CD4-positive, alpha-beta T cell treated with Interleukin-6 at 100 ng/mL for 8 hours (primary cell): ENCODE measurements at regions not wholly inside any gene's neighbourhood (a gene's known extent, or its start where the extent isn't known, plus 50 kb on each side); places are given as distances from the start of the nearest gene placed in this dataset.

Source experiments
- DNase-seq: peaks from one replicate; pipeline ENCODE4 v3.0.0-alpha.2; 2020; ENCODE audit warnings: mixed read lengths, low spot score

GRCh38 chr11:123304828-123305466, 109.9 kb upstream of the CLMP start:
- DNase-seq: no peak

- no peak for DNase-seq
Measured at GRCh38 chr11:123303924-123304323, 108.9 kb upstream of the CLMP start.

- no peak for DNase-seq
Measured at GRCh38 chr11:123302751-123303195, 107.7 kb upstream of the CLMP start.

GRCh38 chr11:123301696-123302400, 106.8 kb upstream of the CLMP start:
- peak; percentile 61 for DNase-seq

GRCh38 chr11:123301013-123301591, 106.1 kb upstream of the CLMP start:
- no peak for DNase-seq

- DNase-seq: no peak
Measured at GRCh38 chr11:123299721-123300120, 104.7 kb upstream of the CLMP start.

GRCh38 chr11:123298488-123299447, 103.7 kb upstream of the CLMP start:
- no peak for DNase-seq

DNA sequence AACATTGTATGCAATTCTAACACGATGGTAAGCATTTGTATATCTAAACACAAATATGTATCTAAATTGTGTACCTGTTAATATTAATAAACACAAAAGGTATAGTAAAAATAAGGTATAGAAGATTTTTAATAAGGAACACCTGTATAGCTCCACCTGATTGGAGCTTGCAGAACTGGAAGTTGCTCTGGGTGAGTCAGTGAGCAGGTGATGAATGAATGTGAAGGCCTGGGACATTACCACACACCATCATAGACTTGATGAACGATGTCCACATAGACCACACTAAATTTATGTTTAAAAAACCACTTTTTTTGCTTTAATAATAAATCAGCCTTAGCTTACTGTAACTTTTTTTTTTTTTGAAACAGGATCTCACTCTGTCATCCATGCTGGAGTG, 97.6 kb upstream of the CLMP start:
- no peak for DNase-seq

DNA sequence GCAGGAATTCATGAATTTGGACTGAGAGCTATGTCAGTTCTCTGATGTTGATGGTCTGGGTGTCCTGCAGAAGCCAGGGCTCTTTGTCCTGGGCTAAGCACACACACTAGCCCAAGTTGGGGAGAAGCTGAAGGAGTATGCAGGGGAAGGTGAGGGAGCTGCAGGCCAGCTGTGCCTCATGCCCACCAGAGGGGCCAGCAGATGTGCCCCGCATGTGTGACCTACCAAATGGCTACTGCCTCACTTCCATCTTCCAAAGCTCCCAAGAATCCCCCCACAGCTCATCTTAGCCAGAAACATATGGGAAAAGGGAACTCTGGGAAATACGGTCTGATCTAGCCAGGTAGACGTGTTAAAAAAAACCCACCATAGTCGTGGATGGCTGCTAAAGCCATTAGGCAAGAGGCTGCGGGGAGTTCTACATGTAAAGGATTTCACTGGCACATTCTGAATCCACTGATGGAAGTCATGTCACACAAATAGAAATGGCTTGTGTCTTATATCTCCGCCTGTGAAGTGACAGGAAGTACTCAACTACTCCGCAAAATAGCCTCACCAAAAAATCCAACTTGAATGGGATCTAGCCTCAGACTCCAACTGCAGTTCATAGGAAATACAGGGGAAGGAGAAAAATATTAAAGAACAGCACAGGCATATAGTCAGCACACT, 96.3 kb upstream of the CLMP start:
- no peak for DNase-seq

- no peak for DNase-seq
Measured at GRCh38 chr11:123286761-123287160, 91.7 kb upstream of the CLMP start.

DNA sequence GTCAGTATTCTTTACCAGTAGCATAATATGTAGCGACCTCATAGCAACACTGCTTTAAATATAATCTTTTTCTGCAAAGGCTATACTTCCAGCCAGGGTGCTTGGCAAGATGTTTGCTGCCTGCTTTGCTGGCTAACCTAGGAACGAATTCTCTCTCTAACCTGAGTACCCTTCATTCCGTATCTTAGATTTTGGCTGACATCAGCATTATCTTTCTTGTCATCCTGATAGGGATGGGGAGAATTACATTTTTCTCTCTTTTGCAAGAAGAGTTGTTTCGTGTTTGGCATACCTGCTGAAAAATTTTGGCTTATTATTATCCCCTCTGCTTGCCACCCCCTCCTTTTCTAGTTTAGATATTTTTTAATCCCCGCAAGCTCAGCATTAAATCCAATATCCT, 91.2 kb upstream of the CLMP start:
- DNase-seq: no peak

DNA sequence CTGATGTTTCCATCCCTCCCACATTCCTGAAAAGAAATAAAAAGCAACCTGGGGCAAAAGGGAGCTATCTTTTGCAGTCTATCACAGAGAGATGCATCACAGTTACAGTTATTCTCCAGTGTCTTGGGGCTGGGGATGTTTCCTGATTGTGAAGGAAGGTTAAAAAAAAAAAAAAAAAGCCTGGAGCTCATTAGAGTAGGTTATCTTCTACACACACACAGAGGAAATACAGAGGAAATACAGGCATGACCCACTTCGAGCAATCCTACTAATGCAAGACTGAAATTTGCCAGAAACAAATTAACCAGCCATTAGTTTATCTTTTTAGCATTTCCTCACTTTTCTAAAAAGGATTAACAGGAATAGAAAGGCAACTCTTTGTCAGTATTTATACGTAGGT, 89.4 kb upstream of the CLMP start:
- no peak for DNase-seq

GRCh38 chr11:123282597-123282996, 87.5 kb upstream of the CLMP start:
- DNase-seq: no peak

DNA sequence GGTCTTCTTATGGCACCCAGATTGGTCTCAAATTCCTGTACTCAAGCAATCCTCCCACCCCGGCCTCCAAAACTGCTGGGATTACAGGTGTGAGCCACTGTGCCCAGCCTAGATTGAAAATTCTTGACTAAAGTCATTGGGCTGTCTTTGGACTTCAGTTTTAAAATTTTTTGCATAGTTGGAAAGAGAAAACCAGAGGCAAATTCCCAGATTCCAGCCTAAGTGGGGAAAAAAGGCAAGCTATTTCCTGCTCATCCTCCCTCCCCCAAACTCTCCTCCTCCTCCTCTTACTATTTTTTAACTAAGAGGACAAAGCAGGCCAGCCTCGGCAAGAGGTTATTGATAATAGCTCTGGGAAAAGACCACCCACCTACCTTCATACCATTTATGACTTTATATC, 78.6 kb upstream of the CLMP start:
- DNase-seq: no peak

DNA sequence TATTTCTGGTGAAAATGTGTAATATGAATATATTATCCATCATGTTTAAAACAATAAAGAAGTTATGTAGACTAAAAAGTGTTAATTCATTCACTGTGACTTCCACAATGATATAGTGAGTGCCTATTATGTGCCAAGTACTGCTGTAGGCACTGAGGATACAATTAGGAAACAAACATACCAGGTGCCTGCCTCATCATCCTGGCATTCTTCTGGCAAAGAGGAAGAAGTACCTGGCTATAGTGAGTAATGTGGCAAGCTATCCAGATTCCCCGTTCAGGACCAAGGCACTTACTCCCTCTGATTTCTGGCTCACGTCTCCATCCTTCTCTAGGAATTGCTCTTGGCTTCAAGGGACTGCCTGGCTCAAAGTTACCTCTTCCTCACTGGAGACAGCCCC, 77.5 kb upstream of the CLMP start:
- DNase-seq: no peak

GRCh38 chr11:123268156-123268555, 73.1 kb upstream of the CLMP start:
- DNase-seq: no peak

DNA sequence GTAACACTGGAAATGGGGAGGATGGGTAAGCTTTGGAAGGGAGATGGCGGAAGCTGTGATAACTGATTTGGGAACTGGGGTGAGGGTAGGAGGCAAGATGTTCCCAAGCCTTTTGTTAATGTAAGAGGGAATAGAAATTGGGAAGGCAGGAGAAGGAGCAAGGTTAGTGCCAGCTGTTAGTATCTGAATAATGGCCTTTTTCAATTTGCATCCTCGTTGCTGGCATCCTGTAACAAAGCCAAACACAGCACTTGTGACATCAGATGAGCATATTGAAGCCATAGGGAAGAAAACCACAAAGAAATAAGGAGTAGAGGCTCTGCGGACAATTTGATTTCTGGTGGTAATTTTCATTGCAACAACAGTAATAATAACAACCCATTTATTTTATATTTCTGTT, 70.9 kb upstream of the CLMP start:
- DNase-seq: no peak

DNA sequence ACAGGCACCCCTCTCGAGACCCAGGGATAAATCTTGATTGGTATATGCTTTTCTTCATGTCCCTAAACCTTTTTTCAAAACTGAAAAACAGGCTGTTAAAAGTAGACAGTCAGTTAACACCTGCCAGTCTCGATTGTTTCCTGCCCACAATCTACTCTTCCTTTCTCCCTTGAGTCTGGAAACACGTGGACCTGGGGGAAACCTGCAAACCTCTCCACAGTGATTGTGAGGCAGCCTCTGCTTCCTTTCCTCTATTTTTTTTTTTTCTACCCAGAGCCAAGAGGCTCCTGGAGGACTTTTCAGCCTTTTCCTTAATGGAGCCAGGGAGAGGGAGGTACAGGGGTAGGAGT, 69.4 kb upstream of the CLMP start:
- DNase-seq: no peak

- DNase-seq: peak; percentile 45
Measured at GRCh38 chr11:123261345-123262106, 66.5 kb upstream of the CLMP start.

DNA sequence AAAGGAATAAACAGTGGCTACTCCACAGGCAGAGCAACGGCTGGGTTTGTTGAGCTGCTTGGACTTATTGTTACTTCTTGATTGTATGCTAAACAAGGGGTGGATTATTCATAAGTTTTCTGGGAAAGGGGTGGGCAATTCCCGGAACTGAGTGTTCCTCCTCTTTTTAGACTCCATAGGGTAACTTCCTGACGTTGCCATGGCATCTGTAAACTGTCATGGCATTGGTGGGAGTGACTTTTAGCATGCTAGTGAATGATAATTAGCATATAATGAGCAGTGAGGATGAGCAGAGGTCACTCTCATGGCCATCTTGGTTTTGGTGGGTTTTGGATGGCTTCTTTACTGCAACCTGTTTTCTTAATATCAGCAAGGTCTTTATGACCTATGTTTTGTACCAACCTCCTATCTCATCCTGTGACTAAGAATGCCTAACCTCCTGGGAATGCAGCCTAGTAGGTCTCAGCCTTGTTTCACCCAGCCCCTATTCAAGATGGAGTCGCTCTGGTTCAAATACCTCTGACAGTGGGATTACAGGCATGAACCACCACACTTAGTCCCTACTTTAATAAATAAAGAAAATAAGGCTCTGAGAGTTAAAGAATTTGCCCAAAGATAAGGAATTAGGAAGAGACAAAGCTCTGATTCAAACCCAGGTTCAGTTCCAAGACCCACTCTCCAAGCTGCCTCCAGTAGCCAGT, 65.6 kb upstream of the CLMP start:
- DNase-seq: no peak

- no peak for DNase-seq
Measured at GRCh38 chr11:123258877-123259276, 63.8 kb upstream of the CLMP start.
